ENCODE measurements at regions not wholly inside any gene's neighbourhood (a gene's known extent, or its start where the extent isn't known, plus 50 kb on each side); places are given as distances from the start of the nearest gene placed in this dataset.

DNA sequence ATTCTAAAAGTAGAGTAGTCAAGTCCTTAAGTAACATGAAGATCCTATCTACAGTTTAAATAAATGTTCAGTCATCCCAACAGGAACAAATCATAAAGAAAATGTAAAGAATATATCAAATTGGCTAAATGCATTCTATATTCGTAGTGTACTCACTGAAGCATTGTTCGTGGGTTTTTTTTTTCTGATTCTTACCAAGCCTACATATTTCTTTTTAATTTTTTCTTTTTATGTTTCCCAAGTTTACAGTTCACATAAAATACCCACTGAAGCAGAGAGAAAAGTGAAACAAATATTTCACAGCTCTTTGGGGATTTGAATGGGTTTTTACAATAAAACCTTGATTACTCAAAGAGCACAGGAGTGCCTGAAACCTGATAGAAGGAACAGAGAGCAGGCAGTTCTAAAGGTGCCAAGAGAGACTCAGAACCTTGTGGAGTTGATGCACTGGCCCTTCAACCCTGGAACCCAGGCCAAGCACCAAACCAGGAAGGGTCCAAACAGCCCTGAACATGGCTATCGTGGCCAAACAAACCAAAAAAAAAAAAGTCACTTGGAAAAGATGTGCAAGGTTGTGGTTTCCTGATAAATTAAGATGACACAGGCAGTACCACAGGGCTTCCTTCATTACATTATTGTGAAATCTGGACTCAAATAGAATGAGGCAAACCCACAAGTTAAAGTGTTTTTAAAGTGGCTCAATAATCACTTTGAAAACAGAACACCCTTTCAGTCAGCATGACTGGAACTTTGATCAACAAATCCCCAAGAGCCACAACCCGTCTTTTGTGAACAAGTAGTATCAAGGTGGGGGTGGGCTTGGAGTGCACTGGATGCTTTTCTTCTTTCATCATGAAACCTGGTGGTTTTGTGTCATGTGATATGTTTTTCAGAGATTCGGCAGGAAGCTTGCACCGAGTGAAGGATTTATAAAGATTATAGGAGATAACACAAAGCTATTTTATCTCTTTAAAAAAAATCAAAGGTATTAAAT, 245.0 kb upstream of the FN1 start (continued):
- 0 out of 2 replicates have a peak, but pooled peaks have one; percentile 28 for TF ChIP-seq ZNF557 (CRISPR knock-in tag; IDR thresholded peaks at IDR 0.05)
- TF ChIP-seq PHF5A (CRISPR knock-in tag; IDR thresholded peaks at IDR 0.05; ENCODE audit: low read depth, unreplicated experiment): peak; percentile 47
- peak; percentile 89 for TF ChIP-seq ZEB1 (IDR thresholded peaks at IDR 0.05; ENCODE audit: insufficient replicate concordance, low read depth)
- no peak for TF ChIP-seq PCBP2 (optimal IDR thresholded peaks at IDR 0.05; ENCODE audit: low read depth, low read length, poor library complexity, severe bottlenecking)
- TF ChIP-seq CBX2 (IDR thresholded peaks at IDR 0.05; ENCODE audit: low read depth, low read length): no peak
- TF ChIP-seq CBX2 (CRISPR knock-in tag; IDR thresholded peaks at IDR 0.05; ENCODE audit: low read depth): no peak
- peak; percentile 95 for TF ChIP-seq FOXA3 (CRISPR knock-in tag; IDR thresholded peaks at IDR 0.05)
- TF ChIP-seq MEIS2 (CRISPR knock-in tag; IDR thresholded peaks at IDR 0.05): peak; percentile 47
- TF ChIP-seq TEAD2 (CRISPR knock-in tag; IDR thresholded peaks at IDR 0.05): no peak
- 0 out of 2 replicates have a peak, but pooled peaks have one; percentile 40 for TF ChIP-seq ZNF441 (CRISPR knock-in tag; IDR thresholded peaks at IDR 0.05; ENCODE audit: borderline replicate concordance)
- TF ChIP-seq NBN (conservative IDR thresholded peaks at IDR 0.05): no peak
- TF ChIP-seq ESRRA (CRISPR knock-in tag; IDR thresholded peaks at IDR 0.05; ENCODE audit: low read depth): peak; percentile 63; the same call in 1 of the 2 replicates
- peak; percentile 79 for TF ChIP-seq ZSCAN22 (CRISPR knock-in tag; IDR thresholded peaks at IDR 0.05)
- TF ChIP-seq KDM3A (CRISPR knock-in tag; IDR thresholded peaks at IDR 0.05; ENCODE audit: low read depth): peak; percentile 83
- no peak for TF ChIP-seq MTA3 (CRISPR knock-in tag; IDR thresholded peaks at IDR 0.05)
- TF ChIP-seq MYC (CRISPR knock-in tag; IDR thresholded peaks at IDR 0.05; ENCODE audit: borderline replicate concordance): peak; percentile 57; the same call in 1 of the 2 replicates
- no peak; the same call in 1 of the 2 replicates for TF ChIP-seq ZNF577 (CRISPR knock-in tag; IDR thresholded peaks at IDR 0.05; ENCODE audit: borderline replicate concordance, low read depth)
- TF ChIP-seq GTF3A (CRISPR knock-in tag; conservative IDR thresholded peaks at IDR 0.05): peak; percentile 86; the same call in 1 of the 2 replicates
- TF ChIP-seq ZNF224 (CRISPR knock-in tag; IDR thresholded peaks at IDR 0.05): 0 out of 2 replicates have a peak, but pooled peaks have one; percentile 40
- TF ChIP-seq ZBTB38 (CRISPR knock-in tag; IDR thresholded peaks at IDR 0.05): peak; percentile 48; the same call in 1 of the 2 replicates
- 0 out of 2 replicates have a peak, but pooled peaks have one; percentile 28 for TF ChIP-seq ZNF713 (CRISPR knock-in tag; IDR thresholded peaks at IDR 0.05)
- peak; percentile 36 for TF ChIP-seq PRPF4 (IDR thresholded peaks at IDR 0.05; ENCODE audit: low read depth, low read length, poor library complexity, severe bottlenecking)
- TF ChIP-seq SOX5 (CRISPR knock-in tag; IDR thresholded peaks at IDR 0.05; ENCODE audit: borderline replicate concordance): peak; percentile 96
- TF ChIP-seq ZNF12 (CRISPR knock-in tag; IDR thresholded peaks at IDR 0.05): peak; percentile 26; the same call in 1 of the 2 replicates
- TF ChIP-seq MED13 (CRISPR knock-in tag; IDR thresholded peaks at IDR 0.05): peak; percentile 100
- TF ChIP-seq MTF2 (CRISPR knock-in tag; IDR thresholded peaks at IDR 0.05; ENCODE audit: borderline replicate concordance): no peak
- TF ChIP-seq MTA1 (CRISPR knock-in tag; IDR thresholded peaks at IDR 0.05; ENCODE audit: borderline replicate concordance): peak; percentile 85; the same call in 1 of the 2 replicates

Measured in HepG2 (cell line).